Naive thymus-derived CD4-positive, alpha-beta T cell (primary cell): ENCODE measurements at regions not wholly inside any gene's neighbourhood (a gene's known extent, or its start where the extent isn't known, plus 50 kb on each side); places are given as distances from the start of the nearest gene placed in this dataset.

Experiments used
- ATAC-seq: fragments of 150-1000 bp; cut with Tn5 transposase; 2 replicates; pipeline ENCODE4 v1.10.0; 2021; ENCODE audit warnings: mild to moderate bottlenecking, moderate library complexity
- CTCF ChIA-PET: fragments of 350-600 bp; sonication (Branson Sonifier 250); formaldehyde crosslinking; loops from one replicate; lab custom pipeline; 2021; ENCODE audit warnings: antibody characterized with exemption; lab: Charles Lee
- POLR2A ChIA-PET: fragments of 350-600 bp; sonication (Branson Sonifier 250); formaldehyde crosslinking; loops from one replicate; lab custom pipeline; 2021; ENCODE audit warnings: antibody characterized with exemption, inconsistent platforms; lab: Charles Lee
- DNase-seq, 9 donors: peaks; one replicate each; pipeline versions ENCODE4 v3.0.0 to v3.0.0-alpha.2; 2020 to 2022; ENCODE audit warnings: mixed read lengths in 1 of 9
- H3K27ac ChIP-seq: one replicate; pipeline ENCODE4 v1.7.0; 2013; ENCODE audit warnings: mild to moderate bottlenecking, low read depth, low read length, moderate library complexity
- H3K27me3 ChIP-seq, 2 donors: one replicate each; pipeline ENCODE4 v1.7.0; 2013; ENCODE audit warnings: low read length in 2 of 2, mild to moderate bottlenecking in 2 of 2, moderate library complexity in 2 of 2; ENCODE audit not compliant: control insufficient read depth in 2 of 2, insufficient read depth in 2 of 2
- H3K36me3 ChIP-seq, 3 experiments: 1 replicate in 2 of 3; 2 replicates in 1 of 3; pipeline ENCODE4 v1.7.0; 2013; ENCODE audit warnings: low read length in 3 of 3, mild to moderate bottlenecking in 3 of 3, moderate library complexity in 1 of 3; ENCODE audit not compliant: insufficient read depth in 3 of 3, control insufficient read depth in 2 of 3
- H3K4me1 ChIP-seq, 2 donors: one replicate each; pipeline ENCODE4 v1.7.0; 2013; ENCODE audit warnings: low read length in 2 of 2, mild to moderate bottlenecking in 2 of 2, moderate library complexity in 1 of 2; ENCODE audit not compliant: control insufficient read depth in 2 of 2, insufficient read depth in 2 of 2
- H3K4me3 ChIP-seq: 2 replicates; pipeline ENCODE4 v1.7.0; 2013; ENCODE audit warnings: mild to moderate bottlenecking, low read length
- H3K9me3 ChIP-seq, 3 experiments: 1 replicate in 2 of 3; 2 replicates in 1 of 3; pipeline ENCODE4 v1.7.0; 2013; ENCODE audit warnings: low read length in 3 of 3; ENCODE audit not compliant: control insufficient read depth in 2 of 3
- H3K27ac Mint-ChIP-seq, 9 donors: one replicate each; pipeline ENCODE4 v1.8.0; 2020 to 2022; ENCODE audit warnings: mixed read lengths in 9 of 9, mild to moderate bottlenecking in 8 of 9, moderate library complexity in 5 of 9, inconsistent platforms in 2 of 9
- H3K27me3 Mint-ChIP-seq, 5 donors: one replicate each; pipeline ENCODE4 v1.8.0; 2021 to 2022; ENCODE audit warnings: mixed read lengths in 5 of 5, mild to moderate bottlenecking in 1 of 5
- H3K36me3 Mint-ChIP-seq, 5 donors: one replicate each; pipeline ENCODE4 v1.8.0; 2020 to 2022; ENCODE audit warnings: mixed read lengths in 5 of 5, mild to moderate bottlenecking in 3 of 5, inconsistent platforms in 1 of 5
- H3K4me1 Mint-ChIP-seq, 7 donors: one replicate each; pipeline ENCODE4 v1.8.0; 2020 to 2022; ENCODE audit warnings: mixed read lengths in 7 of 7, mild to moderate bottlenecking in 3 of 7, inconsistent platforms in 1 of 7
- H3K4me3 Mint-ChIP-seq, 10 donors: one replicate each; pipeline ENCODE4 v1.8.0; 2020 to 2022; ENCODE audit warnings: mild to moderate bottlenecking in 10 of 10, mixed read lengths in 10 of 10, moderate library complexity in 6 of 10, inconsistent platforms in 2 of 10
- H3K9me3 Mint-ChIP-seq, 11 donors: one replicate each; pipeline ENCODE4 v1.8.0; 2020 to 2022; ENCODE audit warnings: mixed read lengths in 11 of 11, mild to moderate bottlenecking in 4 of 11, inconsistent platforms in 1 of 11, moderate library complexity in 1 of 11
- intact Hi-C, 2 donors: fragments of 100-400 bp; cut with micrococcal nuclease; formaldehyde crosslinking; loops; one replicate each; pipeline ENCODE4 v1.15.1; 2023

- Mint-ChIP-seq H3K27me3 (peaks cover 34 to 49% (median 38%) of the 10 kb centered on the region in 5 donors), H3K4me1 (peaks cover 0 to 6% (median 0%) of the 10 kb centered on the region in 7 donors), H3K4me3 (no peak overlapping the region), H3K27ac (no peak overlapping the region), H3K9me3 (no peaks in the 10 kb centered on the region), H3K36me3 (no peaks in the 10 kb centered on the region)
- DNase-seq = no peak
- POLR2A ChIA-PET = no interaction called here
- no peak overlapping the region for H3K27ac ChIP-seq
- no peaks in the 10 kb centered on the region for H3K9me3 ChIP-seq
- no peak overlapping the region for H3K4me3 ChIP-seq
- ATAC-seq = no peak
- intact Hi-C loops = loop anchor here in 1 of 2 donors (10.0 kb wide), 1 partner anchor 73 kb away; no protein-coding TSS in a partner anchor
- no peaks in the 10 kb centered on the region for H3K36me3 ChIP-seq
- CTCF ChIA-PET = no interaction called here
- H3K27me3 ChIP-seq = no peaks in the 10 kb centered on the region
- H3K4me1 ChIP-seq = no peaks in the 10 kb centered on the region
Measured at GRCh38 chr22:22351366-22351765, 106.8 kb downstream of the VPREB1 start.

GRCh38 chr22:22352371-22352999 is 107.9 kb downstream of the VPREB1 start:
- Histone ChIP-seq H3K27me3 (peaks cover 0 to 4% of the 10 kb centered on the region in 2 donors), H3K36me3 (no peaks in the 10 kb centered on the region), H3K4me3 (no peak overlapping the region), H3K4me1 (no peaks in the 10 kb centered on the region), H3K9me3 (no peaks in the 10 kb centered on the region), H3K27ac (no peak overlapping the region)
- ChIA-PET POLR2A (no interaction called here), CTCF (no interaction called here)
- intact Hi-C loops = loop anchor here in 1 of 2 donors (10.0 kb wide), 1 partner anchor 72 kb away; no protein-coding TSS in a partner anchor
- no peak overlapping the region for H3K27ac Mint-ChIP-seq
- H3K9me3 Mint-ChIP-seq = no peaks in the 10 kb centered on the region
- peaks cover 39 to 51% (median 46%) of the 10 kb centered on the region in 5 donors for H3K27me3 Mint-ChIP-seq
- no peaks in the 10 kb centered on the region for H3K36me3 Mint-ChIP-seq
- DNase-seq = no peak
- H3K4me3 Mint-ChIP-seq = no peak overlapping the region
- peaks cover 0 to 9% (median 6%) of the 10 kb centered on the region in 7 donors for H3K4me1 Mint-ChIP-seq
- ATAC-seq = no peak

- Mint-ChIP-seq H3K27ac (peak overlapping the region in 1 of 9 donors; percentile 65), H3K9me3 (no peaks in the 10 kb centered on the region), H3K4me1 (peaks cover 0 to 9% (median 6%) of the 10 kb centered on the region in 7 donors), H3K27me3 (peaks cover 39 to 57% (median 45%) of the 10 kb centered on the region in 5 donors), H3K36me3 (no peaks in the 10 kb centered on the region), H3K4me3 (no peak overlapping the region)
- intact Hi-C loops = loop anchor here in 1 of 2 donors (10.0 kb wide), 1 partner anchor 70 kb away; no protein-coding TSS in a partner anchor
- Histone ChIP-seq H3K4me3 (no peak overlapping the region), H3K27me3 (peaks cover 0 to 4% of the 10 kb centered on the region in 2 donors), H3K9me3 (no peaks in the 10 kb centered on the region), H3K36me3 (no peaks in the 10 kb centered on the region), H3K4me1 (no peaks in the 10 kb centered on the region), H3K27ac (no peak overlapping the region)
- CTCF ChIA-PET = no interaction called here
- POLR2A ChIA-PET = no interaction called here
- no peak for DNase-seq
- no peak for ATAC-seq
Measured at GRCh38 chr22:22355096-22355834, 110.7 kb downstream of the VPREB1 start.

- DNase-seq (peak; percentile 29 to 80 (median 48)), ATAC-seq (peak; percentile 88)
- intact Hi-C loops = loop anchor here in 1 of 2 donors (10.0 kb wide), 1 partner anchor 68 kb away; no protein-coding TSS in a partner anchor
- Mint-ChIP-seq H3K4me3 (peak overlapping the region in 1 of 10 donors; percentile 18), H3K4me1 (peaks cover 0 to 9% (median 6%) of the 10 kb centered on the region in 7 donors), H3K9me3 (no peaks in the 10 kb centered on the region), H3K27me3 (peaks cover 45 to 59% (median 50%) of the 10 kb centered on the region in 5 donors), H3K36me3 (no peaks in the 10 kb centered on the region), H3K27ac (peak overlapping the region in 1 of 9 donors; percentile 74)
- Histone ChIP-seq H3K4me1 (no peaks in the 10 kb centered on the region), H3K27me3 (peaks cover 0 to 4% of the 10 kb centered on the region in 2 donors), H3K36me3 (no peaks in the 10 kb centered on the region), H3K27ac (no peak overlapping the region), H3K4me3 (no peak overlapping the region), H3K9me3 (no peaks in the 10 kb centered on the region)
- CTCF ChIA-PET = no interaction called here
- POLR2A ChIA-PET = no interaction called here
Measured at GRCh38 chr22:22357024-22357883, 112.7 kb downstream of the VPREB1 start.

GRCh38 chr22:22358152-22358551 is 113.6 kb downstream of the VPREB1 start:
- Histone ChIP-seq H3K4me1 (no peaks in the 10 kb centered on the region), H3K4me3 (no peak overlapping the region), H3K36me3 (no peaks in the 10 kb centered on the region), H3K9me3 (no peaks in the 10 kb centered on the region), H3K27ac (no peak overlapping the region), H3K27me3 (peaks cover 0 to 4% of the 10 kb centered on the region in 2 donors)
- Mint-ChIP-seq H3K27ac (no peak overlapping the region), H3K4me3 (no peak overlapping the region), H3K9me3 (no peaks in the 10 kb centered on the region), H3K4me1 (peaks cover 0 to 9% (median 4%) of the 10 kb centered on the region in 7 donors), H3K36me3 (no peaks in the 10 kb centered on the region), H3K27me3 (peaks cover 48 to 59% (median 53%) of the 10 kb centered on the region in 5 donors)
- ChIA-PET CTCF (no interaction called here), POLR2A (no interaction called here)
- intact Hi-C loops = loop anchor here in 1 of 2 donors (10.0 kb wide), 1 partner anchor 67 kb away; no protein-coding TSS in a partner anchor
- ATAC-seq (no peak), DNase-seq (no peak)

- Mint-ChIP-seq H3K27ac (no peak overlapping the region), H3K4me1 (peaks cover 0 to 9% (median 4%) of the 10 kb centered on the region in 7 donors), H3K36me3 (no peaks in the 10 kb centered on the region), H3K9me3 (no peaks in the 10 kb centered on the region), H3K4me3 (no peak overlapping the region), H3K27me3 (peaks cover 51 to 55% (median 53%) of the 10 kb centered on the region in 5 donors)
- no peaks in the 10 kb centered on the region for H3K4me1 ChIP-seq
- H3K27ac ChIP-seq = no peak overlapping the region
- peaks cover 0 to 4% of the 10 kb centered on the region in 2 donors for H3K27me3 ChIP-seq
- ATAC-seq (no peak), DNase-seq (no peak)
- ChIA-PET CTCF (no interaction called here), POLR2A (no interaction called here)
- no peaks in the 10 kb centered on the region for H3K9me3 ChIP-seq
- H3K4me3 ChIP-seq = no peak overlapping the region
- intact Hi-C loops = loop anchor here in 1 of 2 donors (10.0 kb wide), 1 partner anchor 66 kb away; no protein-coding TSS in a partner anchor
- no peaks in the 10 kb centered on the region for H3K36me3 ChIP-seq
Measured at GRCh38 chr22:22358686-22359085, 114.1 kb downstream of the VPREB1 start.
